HG03139 (cell line): ENCODE measurements at regions not wholly inside any gene's neighbourhood (a gene's known extent, or its start where the extent isn't known, plus 50 kb on each side); places are given as distances from the start of the nearest gene placed in this dataset.
"Not testable (repeated sequence)": the region's sequence is repeated elsewhere in the genome, so short reads cannot be mapped to it uniquely, and the experiment has no call there.

Experiments
- ATAC-seq: cut with Tn5 transposase; IDR thresholded peaks from one replicate; pipeline ENCODE4 v1.9.1; 2021; ENCODE audit not compliant: unreplicated experiment

- no peak for ATAC-seq
Measured at GRCh38 chr6:145119081-145119480, 616.2 kb downstream of the EPM2A start.

DNA sequence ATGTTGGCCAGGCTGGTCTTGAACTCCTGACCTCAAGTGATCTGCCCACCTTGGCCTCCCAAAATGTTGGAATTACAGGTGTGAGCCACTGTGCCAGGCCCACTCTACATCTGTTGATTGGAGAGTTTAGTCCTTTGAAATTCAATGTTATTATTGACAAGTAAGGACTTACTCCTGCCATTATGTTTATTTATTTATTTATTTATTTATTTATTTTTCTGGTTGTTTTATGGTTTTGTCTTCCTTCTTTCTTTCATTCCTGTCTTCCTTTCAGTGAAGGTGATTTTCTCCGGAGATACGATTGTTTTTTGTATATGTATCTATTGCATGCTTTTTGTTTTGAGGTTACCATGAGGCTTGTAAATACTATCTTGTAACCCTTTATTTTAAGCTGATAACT, 602.6 kb downstream of the EPM2A start:
- ATAC-seq = no peak

DNA sequence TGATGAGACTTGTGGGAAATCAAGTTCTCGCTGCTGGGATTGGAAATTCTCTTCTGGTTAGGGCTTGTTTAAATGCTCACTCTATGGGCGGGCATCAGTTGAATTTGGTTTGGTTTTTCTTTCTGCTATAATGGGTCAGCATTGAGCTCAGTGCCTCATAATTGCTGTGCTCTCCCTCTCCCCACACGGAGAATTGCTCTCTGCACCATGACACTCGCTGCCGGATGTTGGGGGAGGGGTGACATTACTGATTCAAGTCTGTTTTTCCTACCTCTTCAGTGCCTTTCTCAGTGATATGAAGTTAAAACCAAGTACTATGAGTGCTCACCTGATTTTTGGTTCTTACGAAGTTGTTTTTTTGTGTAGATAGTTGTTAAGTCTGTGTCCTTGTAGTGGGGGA, 599.6 kb downstream of the EPM2A start:
- no peak for ATAC-seq

DNA sequence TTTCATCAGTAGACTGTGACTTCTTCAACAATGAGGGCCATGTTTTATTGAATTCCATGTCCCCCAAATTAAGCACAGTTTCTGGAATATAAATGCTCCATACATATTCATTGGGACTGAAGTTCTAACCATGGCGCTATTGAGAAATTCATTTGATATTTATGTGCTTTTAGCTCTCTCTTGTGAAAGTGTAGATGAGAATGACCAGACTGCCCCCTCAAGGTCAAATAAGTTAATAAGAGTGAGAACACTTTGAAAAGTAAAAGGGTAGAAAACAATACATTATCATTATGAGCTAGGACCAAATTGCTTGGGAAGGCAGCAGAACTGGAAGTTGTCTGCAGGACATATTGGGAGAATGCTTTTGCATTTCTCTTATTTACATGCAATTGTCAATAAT, 597.9 kb downstream of the EPM2A start:
- ATAC-seq = no peak

DNA sequence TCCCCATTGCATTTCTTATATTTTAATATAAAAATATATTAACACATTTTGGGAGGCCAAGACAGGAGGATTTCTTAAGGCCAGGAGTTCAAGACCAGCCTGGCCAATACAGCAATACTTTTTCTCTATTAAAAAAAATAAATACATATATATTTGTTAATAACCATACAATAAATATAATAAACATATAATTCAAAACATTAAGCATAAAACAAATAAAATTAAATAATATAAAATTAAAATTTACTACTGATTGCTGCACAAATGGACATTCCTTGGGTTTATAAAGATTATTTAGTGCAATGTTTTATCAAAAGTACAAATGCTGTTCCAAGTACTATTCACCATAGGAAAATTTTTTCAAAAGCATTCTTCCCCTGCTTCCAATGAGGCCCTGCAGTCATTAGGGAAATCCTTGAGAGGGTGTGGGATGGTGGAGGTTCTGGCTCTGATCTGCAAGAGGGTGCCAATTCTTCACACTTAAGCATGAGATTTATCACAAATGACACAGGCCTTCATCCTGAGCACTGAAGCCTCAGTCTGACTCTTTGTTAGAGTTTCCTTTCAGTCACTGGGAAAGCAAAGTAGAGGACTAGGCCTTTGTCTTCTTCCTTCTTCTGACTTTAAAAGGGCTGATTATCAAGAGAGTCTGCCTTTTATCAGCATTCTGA, 596.7 kb downstream of the EPM2A start:
- no peak for ATAC-seq

GRCh38 chr6:145139140-145139850, 596.0 kb downstream of the EPM2A start:
- ATAC-seq = no peak

DNA sequence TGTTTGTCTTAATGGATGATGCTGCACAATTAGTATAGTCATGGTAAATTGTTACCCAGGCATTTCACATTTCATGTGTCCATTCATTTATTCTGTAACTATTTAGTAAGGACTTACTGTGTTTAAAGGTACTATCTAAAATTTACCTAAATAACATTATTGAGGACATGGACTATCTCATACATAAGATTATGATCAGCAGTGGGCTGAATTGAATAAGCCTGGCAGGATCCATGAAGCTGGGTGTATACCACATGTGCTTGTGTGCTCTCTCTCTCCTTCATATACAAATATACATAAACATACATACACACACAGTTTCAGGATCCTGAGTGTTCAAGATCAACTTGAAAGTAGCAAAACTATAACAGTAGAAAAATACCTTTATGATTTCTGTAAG, 595.4 kb downstream of the EPM2A start:
- no peak for ATAC-seq

DNA sequence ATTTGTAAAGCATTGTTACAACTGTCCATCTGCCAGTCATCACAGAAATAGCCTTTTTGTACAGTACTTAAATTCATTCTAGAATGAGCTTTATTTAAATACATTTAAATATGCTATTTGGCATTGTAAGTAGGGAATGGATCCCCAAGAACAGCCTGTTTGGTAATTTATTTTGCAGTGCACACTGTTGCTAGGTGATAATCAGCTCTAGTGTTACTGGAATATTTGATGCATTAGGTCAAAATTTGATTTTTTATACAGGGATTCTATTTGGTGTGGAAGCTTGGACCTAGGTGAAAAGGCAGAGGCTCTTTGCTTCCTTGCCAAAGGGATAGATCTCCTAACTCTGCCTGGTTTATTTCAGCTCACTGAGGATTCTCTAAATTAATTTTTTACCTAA, 593.7 kb downstream of the EPM2A start:
- no peak for ATAC-seq

DNA sequence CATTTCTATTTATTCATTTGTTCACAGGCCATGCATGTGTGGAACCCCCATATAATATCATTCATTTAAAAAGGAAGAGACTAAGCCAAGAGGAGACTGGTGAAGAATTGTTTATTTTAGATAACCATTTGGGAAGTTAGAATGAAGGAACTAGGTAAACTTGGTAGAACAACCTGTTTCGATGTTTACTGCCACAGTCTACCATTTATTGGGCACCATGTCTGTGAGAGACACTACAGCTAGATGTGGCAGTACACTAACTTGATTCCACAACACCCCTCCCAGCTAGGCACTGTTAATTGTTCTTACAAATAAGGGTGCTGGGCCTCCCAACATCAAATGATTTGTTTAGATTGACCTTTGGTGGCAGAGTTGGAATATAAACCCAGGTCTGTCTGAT, 592.4 kb downstream of the EPM2A start:
- ATAC-seq = no peak

DNA sequence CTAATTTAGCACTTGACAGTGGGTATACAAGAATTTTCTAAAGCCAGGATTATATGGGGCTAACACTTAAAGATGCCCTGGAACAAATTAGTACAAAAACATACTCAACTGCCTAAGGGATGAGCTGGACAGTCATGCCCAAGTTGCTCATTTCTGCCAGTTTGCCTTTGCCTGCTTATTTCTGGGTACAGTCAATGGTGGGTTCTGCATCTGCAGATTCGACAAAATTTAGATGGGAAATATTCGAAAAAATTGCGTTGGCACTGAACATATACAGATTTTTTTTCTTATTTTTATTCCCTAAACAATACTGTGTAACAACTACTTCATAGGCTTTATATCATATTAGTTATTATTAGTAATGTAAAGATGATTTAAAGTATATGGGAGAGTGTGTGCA, 591.9 kb downstream of the EPM2A start:
- ATAC-seq = no peak

DNA sequence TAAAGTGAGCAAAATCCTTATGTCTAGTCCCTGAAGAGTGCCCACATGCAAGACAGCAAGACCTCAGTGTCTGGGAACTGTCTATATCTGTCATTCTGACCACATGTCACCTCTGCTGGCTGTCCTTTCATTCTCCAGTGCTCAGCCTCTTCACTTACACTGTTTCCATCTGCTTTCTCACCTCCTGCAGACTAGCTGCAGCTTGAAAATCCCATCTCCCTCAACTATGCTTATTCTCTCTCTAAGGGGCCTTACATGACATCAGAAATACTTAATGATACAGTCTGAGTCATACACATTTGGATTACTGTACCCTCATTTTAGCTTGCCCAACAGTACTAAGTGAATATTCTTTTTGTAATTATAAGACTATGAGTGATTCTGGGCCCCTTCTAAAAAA, 587.8 kb downstream of the EPM2A start:
- no peak for ATAC-seq

GRCh38 chr6:145147981-145148749, 587.2 kb downstream of the EPM2A start:
- no peak for ATAC-seq

DNA sequence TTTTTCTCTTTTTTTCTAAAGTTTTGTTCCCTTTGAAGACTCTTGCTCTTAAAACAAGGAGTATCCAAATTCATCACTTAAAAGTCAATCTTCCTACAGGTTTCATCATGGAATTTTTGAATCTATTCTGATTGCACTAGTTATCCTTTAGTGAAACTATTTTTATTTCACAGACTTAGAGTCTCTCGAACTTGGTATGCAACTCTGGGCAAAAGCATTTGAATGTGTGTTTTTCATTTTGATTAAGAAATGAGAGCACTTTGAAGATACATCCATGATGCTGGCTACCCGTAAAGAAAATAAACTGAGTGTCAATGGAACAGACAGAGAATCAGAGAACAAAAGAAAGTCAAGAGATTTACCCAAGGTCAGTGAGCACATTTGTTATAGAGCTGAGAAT, 586.5 kb downstream of the EPM2A start:
- ATAC-seq = no peak

DNA sequence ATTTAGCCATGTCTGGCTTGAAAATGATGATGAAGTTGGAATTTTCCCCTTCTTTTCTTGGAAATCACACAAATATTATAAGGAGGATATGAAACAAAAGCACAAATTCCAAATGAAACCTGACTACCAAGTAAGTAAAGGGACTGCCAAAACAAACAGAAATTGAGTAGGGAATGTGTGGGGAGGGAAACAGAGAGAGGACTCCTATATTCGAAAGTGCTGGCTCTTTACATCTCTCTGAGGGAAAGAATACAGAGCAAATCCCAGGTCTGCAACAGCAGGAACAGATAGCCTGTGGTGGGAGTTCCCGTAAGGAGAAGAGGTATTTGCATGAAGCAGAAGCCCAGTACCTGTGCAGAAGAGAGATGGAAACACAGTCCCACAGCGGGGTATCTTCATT, 583.7 kb downstream of the EPM2A start:
- ATAC-seq = no peak

GRCh38 chr6:145153495-145153894, 581.8 kb downstream of the EPM2A start:
- ATAC-seq = no peak

DNA sequence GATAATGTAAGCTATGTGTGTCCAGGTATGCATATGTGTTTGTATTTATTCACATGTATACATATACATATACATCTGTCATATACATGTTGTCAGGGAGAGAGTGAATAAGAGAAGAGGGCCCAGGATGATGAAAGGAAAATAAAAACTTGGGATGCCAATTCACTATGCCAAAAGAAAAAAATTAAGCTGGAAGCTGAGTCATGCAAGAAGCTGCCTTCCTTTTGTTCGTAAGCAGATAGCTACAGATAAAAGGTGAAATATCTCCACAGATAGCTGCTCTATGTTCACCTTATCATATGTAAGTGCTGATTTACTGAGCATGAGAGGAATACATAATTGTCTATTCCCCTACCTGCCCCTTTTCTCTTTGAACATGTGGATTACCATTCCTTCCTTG, 579.9 kb downstream of the EPM2A start:
- no peak for ATAC-seq

DNA sequence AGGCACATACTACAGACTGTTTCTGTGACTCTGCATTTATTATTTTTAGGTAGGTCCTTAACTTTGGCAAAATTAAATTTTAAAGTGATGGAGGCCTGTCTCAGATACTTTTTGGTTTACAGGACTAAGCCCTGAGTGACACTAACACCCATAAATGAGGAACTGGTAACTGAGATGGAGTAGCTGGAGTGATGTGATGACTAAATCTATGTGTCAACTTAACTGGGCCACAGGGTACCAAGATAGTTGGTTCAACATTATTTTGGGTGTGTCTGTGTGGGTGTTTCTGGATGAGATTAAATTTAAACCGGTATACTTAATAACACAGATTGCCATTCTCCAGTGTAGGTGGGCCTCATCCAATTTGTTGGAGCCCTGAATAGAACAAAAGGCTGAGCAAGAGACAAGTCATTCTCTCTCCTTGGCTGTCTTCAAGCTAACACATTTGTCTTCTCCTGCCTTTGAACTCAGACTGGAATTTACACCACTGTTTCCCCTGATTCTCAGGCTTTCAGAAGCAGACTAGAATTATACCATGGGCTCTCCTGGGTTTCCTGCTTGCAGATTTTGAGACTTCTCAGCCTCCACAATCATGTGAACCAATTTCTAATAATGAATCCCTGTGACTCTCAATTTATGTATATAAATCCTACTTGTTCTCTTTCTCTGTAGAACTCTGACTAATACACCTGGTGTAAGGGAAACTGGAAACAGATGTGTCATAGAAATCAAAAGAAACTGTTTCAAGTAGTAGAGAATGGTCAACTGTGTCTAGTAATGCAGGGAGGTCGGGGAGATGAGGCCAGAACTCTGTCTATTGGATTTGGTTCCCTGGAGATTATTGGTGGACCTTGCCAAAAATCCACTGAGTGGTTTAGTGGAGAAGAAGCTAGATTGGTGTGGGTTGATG, 579.2 kb downstream of the EPM2A start:
- ATAC-seq = no peak

GRCh38 chr6:145158636-145159035, 576.7 kb downstream of the EPM2A start:
- not testable (repeated sequence) for ATAC-seq

DNA sequence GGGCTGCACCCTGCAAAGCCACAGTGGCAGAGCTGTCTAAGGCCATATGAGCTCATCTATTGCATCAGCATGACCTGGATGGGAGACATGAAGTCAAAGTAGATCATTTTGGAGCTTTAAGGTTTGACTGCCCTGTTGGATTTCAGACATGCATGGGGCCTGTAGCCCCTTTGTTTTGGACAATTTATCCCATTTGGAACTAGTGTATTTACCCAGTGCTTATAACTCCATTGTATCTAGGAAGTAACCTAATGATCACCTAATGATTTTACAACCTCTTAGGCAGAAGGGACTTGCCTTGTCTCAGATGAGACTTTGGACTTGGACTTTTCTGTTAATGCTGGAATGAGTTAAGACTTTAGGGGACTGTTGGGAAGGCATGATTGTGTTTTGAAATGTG, 575.4 kb downstream of the EPM2A start:
- no peak for ATAC-seq

- no peak for ATAC-seq
Measured at GRCh38 chr6:145161501-145161900, 573.8 kb downstream of the EPM2A start.

GRCh38 chr6:145169726-145170224, 565.5 kb downstream of the EPM2A start:
- no peak for ATAC-seq
